C4-2B (cell line): ENCODE measurements at regions not wholly inside any gene's neighbourhood (a gene's known extent, or its start where the extent isn't known, plus 50 kb on each side); places are given as distances from the start of the nearest gene placed in this dataset.

Source experiments
- ZFX ChIP-seq: fragments of 450-650 bp; IDR thresholded peaks from 2 replicates; pipeline ENCODE4 v1.6.1; 2017
- TF ChIP-seq, protein P1 (sequence below): fragments of 450-650 bp; conservative IDR thresholded peaks from 2 replicates; pipeline ENCODE4 v1.5.1; 2017; ENCODE audit warnings: mild to moderate bottlenecking

GRCh38 chr10:34010891-34011290, 676.4 kb upstream of the NRP1 start:
- TF ChIP-seq, protein P1, sequence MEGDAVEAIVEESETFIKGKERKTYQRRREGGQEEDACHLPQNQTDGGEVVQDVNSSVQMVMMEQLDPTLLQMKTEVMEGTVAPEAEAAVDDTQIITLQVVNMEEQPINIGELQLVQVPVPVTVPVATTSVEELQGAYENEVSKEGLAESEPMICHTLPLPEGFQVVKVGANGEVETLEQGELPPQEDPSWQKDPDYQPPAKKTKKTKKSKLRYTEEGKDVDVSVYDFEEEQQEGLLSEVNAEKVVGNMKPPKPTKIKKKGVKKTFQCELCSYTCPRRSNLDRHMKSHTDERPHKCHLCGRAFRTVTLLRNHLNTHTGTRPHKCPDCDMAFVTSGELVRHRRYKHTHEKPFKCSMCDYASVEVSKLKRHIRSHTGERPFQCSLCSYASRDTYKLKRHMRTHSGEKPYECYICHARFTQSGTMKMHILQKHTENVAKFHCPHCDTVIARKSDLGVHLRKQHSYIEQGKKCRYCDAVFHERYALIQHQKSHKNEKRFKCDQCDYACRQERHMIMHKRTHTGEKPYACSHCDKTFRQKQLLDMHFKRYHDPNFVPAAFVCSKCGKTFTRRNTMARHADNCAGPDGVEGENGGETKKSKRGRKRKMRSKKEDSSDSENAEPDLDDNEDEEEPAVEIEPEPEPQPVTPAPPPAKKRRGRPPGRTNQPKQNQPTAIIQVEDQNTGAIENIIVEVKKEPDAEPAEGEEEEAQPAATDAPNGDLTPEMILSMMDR, result no peak
- TF ChIP-seq ZFX, result no peak
